Vagina (tissue), 2 donors: ENCODE measurements at regions not wholly inside any gene's neighbourhood (a gene's known extent, or its start where the extent isn't known, plus 50 kb on each side); places are given as distances from the start of the nearest gene placed in this dataset.

Experiments
- POLR2A ChIP-seq, 2 donors: fragments of 450-650 bp; IDR thresholded peaks; one replicate each; pipeline ENCODE4 v1.6.1; 2017; ENCODE audit warnings: antibody characterized with exemption in 2 of 2, mild to moderate bottlenecking in 2 of 2, moderate library complexity in 2 of 2
- POLR2AphosphoS5 ChIP-seq, 2 donors: sonication (generic); formaldehyde crosslinking; IDR thresholded peaks; one replicate each; pipeline ENCODE4 v1.9.0; 2017; ENCODE audit warnings: antibody characterized with exemption in 2 of 2, mild to moderate bottlenecking in 2 of 2, low read depth in 1 of 2; ENCODE audit not compliant: insufficient read depth in 1 of 2
- TF ChIP-seq, protein P1 (sequence below), 3 experiments: fragments of 450-650 bp in 2 of 3; fragments of 200-600 bp in 1 of 3; sonication (generic) in 1 of 3; IDR thresholded peaks; one replicate each; pipeline ENCODE4 v1.5.1; 2017 to 2019; ENCODE audit warnings: antibody characterized with exemption in 3 of 3, mild to moderate bottlenecking in 2 of 3, moderate library complexity in 2 of 3

DNA sequence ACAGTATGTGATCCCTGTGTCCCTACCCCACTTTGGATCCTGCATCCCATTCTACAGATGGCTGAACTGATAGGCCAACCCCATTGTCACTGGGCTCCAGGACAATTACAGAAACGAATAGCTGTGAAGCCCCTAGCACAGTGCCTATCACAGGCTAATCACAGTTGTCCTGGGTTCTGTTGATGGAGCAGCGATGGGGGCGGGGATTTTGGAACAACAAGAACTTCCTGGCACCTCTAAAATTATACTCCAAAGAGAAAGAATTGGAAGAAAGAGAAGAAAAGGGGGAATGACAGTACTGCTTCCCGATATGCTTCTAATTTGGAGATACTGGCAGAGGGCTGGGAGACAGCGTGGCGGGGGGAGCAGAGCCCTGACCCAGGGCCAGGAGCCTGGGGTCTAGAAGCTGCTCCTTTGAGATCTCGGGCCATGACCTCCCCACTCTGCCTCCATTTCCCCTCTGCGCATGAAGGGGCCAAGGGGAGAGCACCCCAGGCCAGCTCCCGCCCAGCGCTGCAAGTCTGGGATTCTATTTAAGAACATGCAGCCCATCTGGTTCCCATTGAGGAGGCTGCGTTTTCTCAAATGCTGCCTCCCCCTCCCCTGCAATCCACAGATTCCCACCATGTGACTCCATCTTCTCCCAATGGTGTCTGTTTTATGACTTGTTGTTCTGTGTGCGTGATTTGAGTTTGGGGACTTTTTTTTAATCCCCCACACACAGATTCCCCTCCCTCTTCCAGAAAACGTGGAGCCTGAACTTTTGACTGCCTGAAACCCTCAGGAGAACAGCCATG is 202.7 kb downstream of the CYP26B1 start:
- TF ChIP-seq, protein P1, sequence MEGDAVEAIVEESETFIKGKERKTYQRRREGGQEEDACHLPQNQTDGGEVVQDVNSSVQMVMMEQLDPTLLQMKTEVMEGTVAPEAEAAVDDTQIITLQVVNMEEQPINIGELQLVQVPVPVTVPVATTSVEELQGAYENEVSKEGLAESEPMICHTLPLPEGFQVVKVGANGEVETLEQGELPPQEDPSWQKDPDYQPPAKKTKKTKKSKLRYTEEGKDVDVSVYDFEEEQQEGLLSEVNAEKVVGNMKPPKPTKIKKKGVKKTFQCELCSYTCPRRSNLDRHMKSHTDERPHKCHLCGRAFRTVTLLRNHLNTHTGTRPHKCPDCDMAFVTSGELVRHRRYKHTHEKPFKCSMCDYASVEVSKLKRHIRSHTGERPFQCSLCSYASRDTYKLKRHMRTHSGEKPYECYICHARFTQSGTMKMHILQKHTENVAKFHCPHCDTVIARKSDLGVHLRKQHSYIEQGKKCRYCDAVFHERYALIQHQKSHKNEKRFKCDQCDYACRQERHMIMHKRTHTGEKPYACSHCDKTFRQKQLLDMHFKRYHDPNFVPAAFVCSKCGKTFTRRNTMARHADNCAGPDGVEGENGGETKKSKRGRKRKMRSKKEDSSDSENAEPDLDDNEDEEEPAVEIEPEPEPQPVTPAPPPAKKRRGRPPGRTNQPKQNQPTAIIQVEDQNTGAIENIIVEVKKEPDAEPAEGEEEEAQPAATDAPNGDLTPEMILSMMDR (IDR thresholded peaks at IDR 0.05), result no peak
- no peak for TF ChIP-seq POLR2A (IDR thresholded peaks at IDR 0.05)
- TF ChIP-seq POLR2AphosphoS5 (IDR thresholded peaks at IDR 0.05; ENCODE audit: insufficient read depth in 1 of 2, low read depth in 1 of 2), result peak in 1 of 2 donors; percentile 31
